HG03457 (cell line): ENCODE measurements at regions not wholly inside any gene's neighbourhood (a gene's known extent, or its start where the extent isn't known, plus 50 kb on each side); places are given as distances from the start of the nearest gene placed in this dataset.

ENCODE experiments used
- ATAC-seq: cut with Tn5 transposase; IDR thresholded peaks from one replicate; pipeline ENCODE4 v1.9.1; 2021; ENCODE audit warnings: moderate number of reproducible peaks; ENCODE audit not compliant: unreplicated experiment

GRCh38 chr6:12381587-12381986, 91.4 kb downstream of the EDN1 start:
- ATAC-seq, result no peak

GRCh38 chr6:12383448-12383847, 93.3 kb downstream of the EDN1 start:
- peak; percentile 80 for ATAC-seq

DNA sequence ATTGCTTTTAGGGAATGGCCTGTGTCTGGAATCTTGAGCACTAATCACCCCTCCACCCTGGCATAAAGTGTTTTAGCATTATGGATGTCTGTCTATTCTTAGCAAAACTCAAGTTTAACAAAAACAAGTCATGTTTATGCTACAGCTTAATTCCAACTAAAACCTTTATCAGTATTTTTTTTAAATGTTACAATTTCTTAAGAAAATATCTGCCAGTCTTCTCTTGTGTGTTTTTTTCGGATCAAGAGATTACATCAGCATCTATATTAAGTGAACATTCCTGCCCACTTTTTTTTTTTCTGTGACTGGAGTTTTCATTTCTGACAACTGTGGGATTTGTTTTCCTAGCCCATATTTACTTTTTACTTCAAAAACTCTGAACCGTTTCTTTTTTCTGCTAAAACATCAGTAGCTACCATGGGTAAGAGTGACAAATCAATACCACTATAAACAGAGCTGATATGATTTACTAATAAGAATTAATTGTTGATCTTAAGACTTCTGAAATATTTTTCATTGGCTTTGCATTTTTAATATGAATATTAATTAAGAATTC, 94.3 kb downstream of the EDN1 start:
- no peak for ATAC-seq

- ATAC-seq, result no peak
These were observed 95.2 kb downstream of the EDN1 start for GRCh38 chr6:12385316-12385715.

DNA sequence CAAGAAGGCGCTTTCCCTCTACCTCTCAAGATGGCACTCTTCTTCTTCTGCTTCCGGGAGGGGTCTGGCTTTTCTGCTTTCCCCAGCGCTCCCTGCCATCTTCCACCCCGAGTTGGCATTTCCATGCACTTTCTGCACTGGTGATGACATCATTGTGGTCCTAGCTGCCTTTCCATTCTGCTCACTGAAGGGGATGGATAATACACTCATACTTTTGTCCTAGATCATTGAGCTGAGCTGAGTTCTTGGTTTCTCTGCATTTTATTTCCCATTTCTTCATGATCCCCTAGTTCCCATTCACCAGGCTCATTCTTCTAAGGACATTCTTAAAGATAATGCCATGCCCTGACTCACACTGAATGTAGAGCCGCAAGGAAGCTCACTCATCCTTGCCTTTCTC, 96.7 kb downstream of the EDN1 start:
- ATAC-seq, result no peak

DNA sequence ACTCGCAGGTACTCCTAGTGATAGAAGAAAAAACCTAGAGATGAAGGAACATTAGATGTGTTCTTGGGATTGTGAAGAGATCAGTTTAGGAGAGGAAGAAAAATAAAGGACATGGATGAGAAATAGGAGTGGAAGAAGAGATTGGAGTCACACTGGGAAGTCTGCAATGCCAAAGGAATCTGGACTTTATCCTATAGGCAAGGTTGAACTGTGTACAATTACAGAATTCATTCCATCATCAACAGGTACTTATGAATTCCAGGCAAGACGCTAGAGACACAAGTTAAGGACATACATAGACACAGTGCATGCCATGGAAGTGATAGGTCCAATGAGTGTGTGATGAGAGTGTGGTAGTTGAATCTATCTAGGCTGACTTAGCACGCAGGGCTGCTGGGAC, 101.3 kb downstream of the EDN1 start:
- no peak for ATAC-seq

DNA sequence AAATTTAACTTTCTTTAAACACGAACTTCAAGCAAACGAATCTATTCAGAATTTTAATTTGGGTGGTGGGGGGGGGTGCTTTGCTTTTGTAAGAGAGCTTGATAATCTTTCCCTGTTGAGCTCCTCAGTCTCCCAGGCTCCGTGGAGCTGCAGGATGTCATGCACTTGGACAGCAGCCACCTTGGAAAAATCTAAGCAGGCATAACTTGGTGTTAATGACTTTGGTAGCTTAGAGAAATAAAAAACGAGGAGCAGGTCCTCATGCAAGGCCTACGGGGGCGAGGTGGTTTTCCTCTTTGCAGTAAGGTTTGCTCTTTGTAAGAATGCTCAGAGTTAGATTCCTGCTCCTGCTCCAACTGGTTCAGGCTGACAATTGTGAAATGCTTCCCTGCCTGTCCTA, 102.3 kb downstream of the EDN1 start:
- no peak for ATAC-seq

DNA sequence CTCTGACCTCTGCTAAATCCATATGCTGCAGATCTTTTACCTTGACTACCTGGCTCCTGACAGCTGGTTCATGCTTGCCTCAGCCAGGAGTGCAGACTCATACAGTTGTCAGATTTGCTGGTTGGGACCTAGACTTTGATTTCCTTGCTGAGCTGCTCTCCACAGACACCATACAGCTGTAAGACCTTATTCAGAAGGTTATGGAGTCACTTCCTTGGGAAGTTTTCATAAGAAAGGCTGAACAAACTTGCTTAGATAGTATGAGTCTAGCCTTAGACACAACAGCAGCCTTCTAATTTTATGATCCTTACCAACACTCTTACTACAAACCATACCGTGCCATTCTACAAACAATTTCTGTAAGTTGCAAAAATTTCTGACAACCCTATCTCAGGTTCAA, 102.9 kb downstream of the EDN1 start:
- no peak for ATAC-seq

DNA sequence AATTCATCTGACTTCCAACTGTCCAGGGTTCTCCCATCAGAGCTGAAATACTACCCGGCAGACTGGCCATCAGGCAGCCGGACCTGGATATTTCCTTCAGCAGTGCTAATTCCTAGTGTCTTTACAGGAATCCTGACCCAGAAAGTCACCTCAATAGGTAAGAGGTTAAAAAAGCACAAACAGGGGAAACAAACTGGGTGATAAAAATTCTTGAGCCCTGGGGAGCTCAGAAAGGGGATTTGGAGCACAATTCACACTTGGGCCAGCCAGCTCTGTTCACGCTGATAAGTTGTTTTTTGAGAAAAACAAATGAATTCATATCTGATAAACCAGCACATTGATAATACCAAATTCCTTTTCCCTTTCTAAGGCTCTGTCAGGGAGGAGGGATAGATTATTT, 104.0 kb downstream of the EDN1 start:
- ATAC-seq, result no peak

DNA sequence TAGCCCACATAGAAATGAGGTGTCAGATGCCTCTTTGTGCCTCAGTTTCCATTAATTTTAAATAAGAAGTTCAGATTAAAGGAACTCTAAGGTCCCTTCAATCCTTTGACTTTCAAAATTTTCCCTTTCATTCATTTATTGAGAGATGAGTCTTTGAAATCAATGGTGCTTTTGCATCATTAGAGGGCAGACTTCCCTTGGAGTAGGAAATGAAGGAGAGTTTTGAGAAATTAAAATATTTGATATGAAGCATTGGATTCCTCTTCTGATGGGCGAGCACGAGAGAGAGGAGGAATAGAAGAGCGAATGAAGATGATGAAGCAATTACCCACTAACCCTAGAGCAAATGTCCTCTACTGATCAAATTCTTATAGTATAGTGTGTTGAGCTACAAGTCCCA, 105.7 kb downstream of the EDN1 start:
- ATAC-seq, result no peak

DNA sequence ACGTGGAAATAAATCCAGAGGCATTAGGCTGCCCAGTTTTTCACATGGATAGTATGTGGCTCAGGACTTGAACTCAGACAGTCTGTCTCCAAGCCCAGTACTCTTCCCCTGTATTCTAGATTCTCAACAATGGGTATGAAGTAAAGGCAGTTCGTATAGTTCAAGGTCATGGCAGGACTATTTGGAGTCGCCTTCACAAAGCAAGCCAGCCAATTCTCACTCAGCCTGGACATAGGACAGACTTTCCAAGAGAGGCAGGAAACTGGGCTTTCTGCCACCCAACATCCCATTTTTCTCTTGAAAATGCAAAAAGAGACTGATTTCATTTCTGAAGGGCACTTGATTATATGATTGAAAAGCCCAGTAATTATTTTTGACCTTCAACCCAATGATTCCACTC, 111.0 kb downstream of the EDN1 start:
- no peak for ATAC-seq

DNA sequence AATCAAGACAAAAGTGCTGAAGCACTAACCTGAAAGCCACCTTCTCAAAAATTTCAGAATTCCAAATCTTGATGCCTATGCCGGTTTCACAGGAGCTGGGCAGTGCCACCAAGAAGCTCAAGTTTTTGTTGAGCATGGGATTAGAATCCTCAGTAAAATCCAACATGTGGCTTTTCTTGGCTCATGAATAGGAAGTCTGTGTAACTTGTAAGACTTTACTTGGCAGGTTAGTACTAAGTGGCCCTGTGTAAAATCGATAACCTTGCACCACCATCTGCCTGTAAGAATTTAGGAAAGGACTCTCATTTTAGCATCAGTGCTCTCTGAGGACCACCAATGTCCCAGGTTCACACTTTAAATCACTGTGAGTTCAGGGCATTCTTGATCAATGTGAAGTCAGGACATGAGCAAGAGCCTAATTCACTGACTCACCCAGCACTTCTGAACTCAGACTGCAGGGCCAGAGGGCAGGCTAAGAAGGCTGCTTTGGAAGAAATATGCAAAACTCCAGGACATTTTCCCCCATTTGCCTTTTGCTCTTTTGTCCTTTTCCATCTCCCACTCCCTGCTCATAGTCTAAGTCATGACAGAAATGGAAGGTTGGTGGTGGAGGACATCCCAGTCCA, 113.2 kb downstream of the EDN1 start:
- ATAC-seq, result no peak

DNA sequence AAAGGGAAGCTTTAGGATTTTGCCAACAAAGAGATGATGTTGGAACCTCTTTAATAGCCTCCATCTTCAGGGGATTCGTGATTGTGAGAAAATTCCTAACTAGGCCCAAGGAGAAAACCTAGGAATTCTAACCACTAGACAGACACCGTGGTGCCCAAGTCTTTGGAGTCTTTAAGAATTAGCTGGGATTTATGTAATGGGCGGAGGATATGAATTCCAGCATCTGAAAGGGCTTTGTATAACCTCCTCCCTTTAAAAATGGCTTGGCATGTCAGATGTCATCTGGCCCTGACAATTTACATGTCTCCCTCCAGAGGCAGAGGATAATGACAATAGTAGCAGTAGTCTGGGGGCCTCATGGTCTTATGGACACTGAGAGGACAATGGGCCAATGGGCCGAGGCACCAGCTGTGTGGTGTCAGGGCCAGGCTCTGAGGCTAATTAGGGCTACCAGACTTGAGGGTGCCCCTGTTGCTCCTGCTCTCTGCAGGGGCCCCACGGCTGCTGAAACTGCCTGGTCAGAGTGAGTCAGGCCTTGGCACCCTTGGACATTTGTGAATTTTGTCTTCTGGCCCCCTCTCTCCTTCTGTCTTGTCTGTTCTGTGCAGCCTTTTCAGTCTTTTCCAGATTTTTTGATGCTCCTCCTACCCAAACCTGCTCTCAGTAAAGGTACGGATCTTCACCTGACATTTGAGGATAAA, 113.9 kb downstream of the EDN1 start:
- no peak for ATAC-seq

DNA sequence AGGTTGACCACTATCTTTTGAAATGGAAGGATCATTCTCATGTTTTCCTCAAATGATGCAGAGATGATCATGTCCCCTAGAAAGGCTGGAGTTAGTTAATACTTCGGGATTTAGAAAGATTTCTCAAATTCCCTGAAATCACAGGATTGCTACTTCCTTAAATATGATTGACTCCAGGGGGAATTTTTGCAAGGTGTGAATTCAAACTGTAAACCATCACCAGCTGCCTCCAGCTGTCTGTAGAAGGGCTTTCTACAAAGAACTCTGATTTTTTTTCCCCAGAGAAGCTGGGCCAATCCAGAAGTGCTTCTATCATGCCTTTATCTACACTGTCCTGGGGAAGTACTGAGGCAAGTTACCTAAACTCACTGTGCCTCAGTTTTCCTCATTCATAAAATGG, 114.5 kb downstream of the EDN1 start:
- ATAC-seq, result no peak

GRCh38 chr6:12408752-12409151, 118.6 kb downstream of the EDN1 start:
- ATAC-seq, result no peak

DNA sequence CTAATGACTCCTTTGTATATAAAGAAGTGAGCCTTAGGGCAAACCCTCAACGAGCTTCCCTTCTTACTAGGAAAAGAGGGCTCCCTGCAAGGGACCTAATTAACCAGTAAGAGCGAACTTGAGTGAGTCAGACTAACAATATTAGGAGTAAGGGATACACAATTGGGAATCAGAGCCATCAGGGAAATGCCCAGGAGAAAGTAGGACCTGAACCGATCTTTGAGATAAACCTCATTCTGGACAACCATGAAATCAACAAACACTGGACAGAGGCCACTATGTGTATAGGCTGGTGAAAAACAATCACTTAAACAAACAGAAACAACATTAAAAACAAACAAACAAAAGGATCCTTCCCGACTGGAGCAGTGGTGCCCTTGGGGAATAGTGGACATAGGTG, 120.8 kb downstream of the EDN1 start:
- ATAC-seq, result no peak

- no peak for ATAC-seq
These were observed 124.0 kb downstream of the EDN1 start for GRCh38 chr6:12414096-12414675.

- no peak for ATAC-seq
These were observed 125.9 kb downstream of the EDN1 start for GRCh38 chr6:12415980-12416598.

DNA sequence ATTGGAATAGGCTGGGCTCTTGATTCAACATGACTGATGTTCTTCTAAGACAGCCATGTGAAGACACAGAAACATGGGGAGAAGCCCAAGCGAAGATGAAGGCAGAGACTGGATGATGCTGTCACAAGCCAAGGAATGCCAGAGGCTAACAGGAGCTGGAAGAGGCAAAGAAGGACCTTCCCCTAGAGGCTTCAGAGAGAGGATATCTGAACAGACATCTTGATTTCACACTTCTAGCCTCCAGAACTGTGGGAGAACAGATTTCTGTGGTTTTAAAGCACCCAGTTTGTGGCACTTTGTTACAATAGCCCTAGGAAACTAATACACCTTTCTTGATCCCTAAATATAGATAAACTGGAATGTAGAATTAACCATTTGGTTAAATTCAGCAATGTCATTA, 127.0 kb downstream of the EDN1 start:
- ATAC-seq, result no peak

- no peak for ATAC-seq
These were observed 128.8 kb downstream of the EDN1 start for GRCh38 chr6:12418946-12419345.

DNA sequence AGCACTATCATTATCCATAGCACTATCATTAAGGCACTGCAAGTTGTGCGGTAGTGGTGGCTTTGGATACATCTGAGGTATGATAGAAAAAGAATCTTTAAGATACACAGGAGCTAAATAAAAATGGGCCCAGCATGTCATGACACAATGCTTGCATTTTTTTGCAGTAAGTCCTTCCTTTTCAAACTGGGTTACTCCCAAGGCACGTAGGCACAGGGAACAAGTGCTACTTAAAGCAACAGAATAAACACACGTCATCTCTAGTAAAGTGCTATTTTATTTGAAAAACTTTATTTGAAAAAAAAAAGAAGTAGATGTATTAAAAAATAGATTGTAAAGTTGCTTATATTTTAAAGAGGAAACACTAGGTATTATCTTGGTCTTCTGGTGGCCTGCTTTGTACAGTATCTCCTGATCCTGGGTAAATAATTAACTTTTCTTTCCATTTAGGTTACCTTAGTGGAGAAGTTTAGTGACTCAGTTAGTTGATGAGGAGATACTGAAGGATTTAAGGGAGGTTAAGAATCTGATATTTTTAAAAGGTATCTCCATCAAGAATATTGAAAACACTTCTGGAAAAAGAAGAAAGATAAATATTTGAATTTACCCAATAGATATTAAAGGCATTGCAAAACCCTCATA, 129.6 kb downstream of the EDN1 start:
- ATAC-seq, result no peak
